COR-L47 (cell line): ENCODE measurements at regions not wholly inside any gene's neighbourhood (a gene's known extent, or its start where the extent isn't known, plus 50 kb on each side); places are given as distances from the start of the nearest gene placed in this dataset.
"Not testable (repeated sequence)": the region's sequence is repeated elsewhere in the genome, so short reads cannot be mapped to it uniquely, and the experiment has no call there.

Source experiments
- DNase-seq: peaks from one replicate; lab custom pipeline; 2025; lab: John Stamatoyannopoulos, UW

DNA sequence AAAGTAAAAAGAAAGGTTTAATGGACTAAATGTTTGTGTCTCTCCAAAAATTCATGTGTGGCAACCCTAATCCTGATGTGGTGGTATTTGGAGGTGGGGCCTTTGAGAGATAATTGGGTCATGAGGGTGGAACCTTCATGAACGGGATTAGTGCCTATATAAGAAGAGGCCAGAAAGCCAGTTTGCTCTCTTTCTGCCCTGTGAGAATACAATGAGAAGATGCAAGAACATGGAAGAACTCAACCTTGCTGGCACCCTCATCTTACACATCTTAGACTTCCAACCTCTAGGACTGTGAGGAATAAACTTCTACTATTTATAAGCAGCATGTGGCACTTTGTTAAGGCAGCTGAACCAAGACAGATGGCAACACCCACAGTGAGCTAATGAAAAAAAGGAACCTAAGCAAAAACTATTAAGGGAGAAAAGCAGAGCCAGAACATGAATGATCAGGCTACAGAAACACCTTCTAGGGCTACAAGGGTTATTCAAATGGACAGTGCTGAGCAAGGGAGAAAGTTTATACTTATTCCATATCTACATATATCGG, 159.5 kb downstream of the PLK2 start:
- DNase-seq, result no peak

GRCh38 chr5:58299256-58299655, 160.6 kb downstream of the PLK2 start:
- DNase-seq, result no peak

DNA sequence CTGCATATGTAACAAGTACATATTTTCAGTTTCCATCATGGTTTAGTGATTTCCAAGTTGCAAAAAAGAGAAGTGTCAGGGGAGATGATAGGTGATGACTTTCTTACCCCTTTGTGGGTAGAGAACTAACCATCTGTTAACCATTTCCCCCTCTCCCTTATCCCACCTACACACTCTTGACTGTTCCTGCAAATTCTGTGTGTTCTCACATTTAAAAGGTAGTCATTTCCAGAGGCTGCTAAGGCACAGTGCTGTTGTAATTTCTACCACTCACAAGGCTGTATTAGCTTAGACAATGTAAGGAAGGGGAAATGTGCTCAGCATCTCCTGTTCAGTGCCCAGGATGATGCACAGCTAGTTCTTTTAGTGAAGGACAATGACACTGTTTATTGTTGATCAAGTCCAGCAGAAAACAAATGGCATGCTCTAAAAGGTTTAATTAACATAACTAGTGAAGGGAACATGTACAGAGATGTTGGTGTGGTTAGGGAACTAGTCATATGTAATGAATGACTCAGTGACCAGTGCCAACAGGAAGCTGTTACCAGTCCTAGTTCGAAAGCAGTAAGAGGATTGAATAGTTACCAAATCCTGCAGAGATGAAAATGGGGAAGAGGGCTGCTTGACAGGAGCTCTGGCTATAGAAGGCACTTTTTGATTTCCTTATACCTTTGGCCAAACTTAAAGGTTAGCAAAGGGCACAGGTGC, 165.1 kb downstream of the PLK2 start:
- no peak for DNase-seq

- not testable (repeated sequence) for DNase-seq
Observed at GRCh38 chr5:58288275-58288674, 171.6 kb downstream of the PLK2 start.

DNA sequence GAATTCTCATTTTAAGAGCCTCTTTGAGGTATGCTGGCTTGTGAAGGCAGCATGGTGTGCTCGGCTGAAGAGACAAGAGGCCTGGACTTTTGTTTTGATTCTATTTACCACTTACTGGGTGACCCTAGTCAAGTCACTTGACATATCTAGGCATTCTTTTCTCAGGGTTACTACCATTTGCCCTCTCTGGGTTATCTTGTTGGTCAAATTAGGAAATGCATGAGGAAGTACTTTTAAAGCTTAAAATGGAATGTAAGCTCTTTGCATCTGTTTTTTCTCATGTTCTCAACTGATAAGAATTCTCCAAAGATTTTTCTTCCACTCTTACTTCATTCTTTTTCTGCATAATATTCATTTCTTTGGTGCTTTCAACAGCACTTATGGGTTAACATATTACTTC, 173.1 kb downstream of the PLK2 start:
- DNase-seq, result no peak

DNA sequence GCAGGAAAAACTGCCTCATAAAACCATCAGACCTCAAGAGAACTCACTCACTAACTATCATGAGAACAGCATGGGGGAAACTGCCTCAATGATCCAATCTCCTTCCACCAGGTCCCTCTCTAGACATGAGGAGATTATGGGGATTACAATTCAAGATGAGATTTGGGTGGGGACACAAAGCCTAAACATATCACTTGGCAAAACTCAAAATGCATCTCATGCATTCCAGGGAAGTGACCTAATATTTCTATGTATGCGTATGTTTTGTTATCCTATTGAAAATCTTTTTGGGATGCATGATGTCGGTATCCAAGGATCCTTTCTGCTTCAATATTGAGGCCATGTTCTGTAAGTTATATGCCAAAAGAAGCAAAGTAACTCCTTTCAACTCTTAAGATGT, 174.0 kb downstream of the PLK2 start:
- DNase-seq, result no peak

DNA sequence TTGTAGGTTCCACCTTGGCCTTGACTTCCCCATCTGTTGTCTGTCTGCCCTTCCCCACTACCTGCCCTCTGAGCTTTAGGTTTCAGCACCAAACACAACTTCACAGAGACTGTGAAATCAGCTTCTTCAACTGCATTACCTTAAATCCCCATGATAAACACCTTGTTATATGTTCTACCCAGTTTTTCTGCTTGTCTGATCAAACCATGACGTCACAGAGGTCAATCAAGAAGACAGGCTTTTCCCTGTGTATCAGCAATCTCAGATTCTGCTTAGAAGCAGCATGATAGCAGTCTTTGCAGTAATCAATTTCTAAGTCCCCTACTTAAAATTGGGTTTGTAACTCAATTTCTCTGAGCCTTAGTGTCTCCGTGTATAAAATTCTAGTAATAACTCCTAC, 175.0 kb downstream of the PLK2 start:
- no peak for DNase-seq

- DNase-seq, result no peak
Observed at GRCh38 chr5:58281189-58281588, 178.7 kb downstream of the PLK2 start.

DNA sequence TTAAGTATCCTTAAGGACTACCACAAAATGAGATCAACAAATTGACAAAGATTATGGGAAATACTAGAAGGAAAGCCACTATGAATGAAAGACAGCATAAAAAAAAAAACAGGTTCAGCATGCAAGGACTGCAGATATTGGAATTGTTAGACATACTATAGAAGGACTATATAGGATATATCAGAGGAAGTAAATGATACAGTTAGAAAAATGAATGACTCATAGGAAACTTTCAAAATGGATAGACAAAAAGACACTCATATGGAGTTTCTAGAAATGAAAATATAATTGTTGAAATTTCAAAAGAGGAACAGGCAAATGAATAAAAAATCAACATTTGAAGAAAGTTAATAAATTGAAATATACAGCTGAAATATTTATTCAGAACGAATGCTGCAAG, 180.6 kb downstream of the PLK2 start:
- no peak for DNase-seq

DNA sequence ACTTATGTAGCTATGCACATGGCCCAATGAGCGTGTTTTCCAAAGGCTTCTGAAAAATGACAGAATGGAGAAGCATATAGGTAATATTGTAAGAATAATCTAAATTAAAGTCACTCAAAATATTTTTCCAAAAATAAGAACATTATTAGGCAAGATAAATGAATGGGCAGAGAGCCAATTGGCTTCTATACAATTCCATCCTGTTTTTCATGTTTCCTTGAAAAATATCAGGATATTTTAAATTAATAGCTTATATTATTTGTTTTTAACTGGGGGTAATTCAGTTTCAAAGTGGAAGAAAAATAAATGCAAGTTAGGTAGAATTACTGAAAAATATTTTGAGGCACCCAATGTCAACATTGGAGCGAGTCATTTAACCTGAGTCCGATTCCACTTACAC, 183.5 kb downstream of the PLK2 start:
- no peak for DNase-seq

GRCh38 chr5:58275516-58275915, 184.4 kb downstream of the PLK2 start:
- no peak for DNase-seq

- no peak for DNase-seq
Observed at GRCh38 chr5:58274191-58274590, 185.7 kb downstream of the PLK2 start.

DNA sequence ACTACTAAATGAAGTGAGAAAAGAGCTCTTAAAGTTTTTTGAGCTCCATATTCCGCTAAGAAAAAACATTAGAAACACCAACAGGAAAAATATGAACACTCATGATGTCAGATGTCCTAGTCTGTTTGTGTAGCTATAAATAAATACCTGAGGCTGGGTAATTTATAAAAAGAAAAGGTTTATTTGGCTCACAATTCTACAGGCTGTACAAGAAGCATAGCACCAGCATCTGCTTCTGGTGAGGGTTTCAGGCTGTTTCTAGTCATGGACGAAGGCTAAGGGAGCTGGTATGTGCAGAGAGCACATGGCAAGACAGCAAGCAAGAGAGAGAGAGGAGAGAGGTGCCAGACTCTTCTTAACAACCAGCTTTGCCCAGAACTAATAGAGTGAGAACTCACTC, 186.2 kb downstream of the PLK2 start:
- DNase-seq, result no peak

GRCh38 chr5:58268268-58268667, 191.6 kb downstream of the PLK2 start:
- DNase-seq, result no peak

DNA sequence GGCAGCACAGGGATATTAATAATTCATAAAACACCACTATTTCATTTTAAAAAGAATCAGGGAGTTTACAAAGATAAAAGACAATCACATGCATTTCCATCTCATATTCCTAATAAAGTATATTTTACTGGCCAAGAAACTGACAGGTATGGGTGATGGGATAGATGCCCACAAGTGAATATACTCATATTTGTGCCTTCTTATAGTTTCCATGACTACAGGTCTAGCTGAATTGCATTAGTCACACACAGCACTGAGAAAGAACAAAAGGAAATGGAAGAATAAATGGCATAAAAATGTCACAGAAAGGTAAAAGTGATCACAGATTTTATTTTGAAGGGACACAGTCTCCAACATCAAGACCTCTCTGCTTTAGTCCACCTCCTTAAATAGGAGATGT, 193.5 kb downstream of the PLK2 start:
- DNase-seq, result no peak

DNA sequence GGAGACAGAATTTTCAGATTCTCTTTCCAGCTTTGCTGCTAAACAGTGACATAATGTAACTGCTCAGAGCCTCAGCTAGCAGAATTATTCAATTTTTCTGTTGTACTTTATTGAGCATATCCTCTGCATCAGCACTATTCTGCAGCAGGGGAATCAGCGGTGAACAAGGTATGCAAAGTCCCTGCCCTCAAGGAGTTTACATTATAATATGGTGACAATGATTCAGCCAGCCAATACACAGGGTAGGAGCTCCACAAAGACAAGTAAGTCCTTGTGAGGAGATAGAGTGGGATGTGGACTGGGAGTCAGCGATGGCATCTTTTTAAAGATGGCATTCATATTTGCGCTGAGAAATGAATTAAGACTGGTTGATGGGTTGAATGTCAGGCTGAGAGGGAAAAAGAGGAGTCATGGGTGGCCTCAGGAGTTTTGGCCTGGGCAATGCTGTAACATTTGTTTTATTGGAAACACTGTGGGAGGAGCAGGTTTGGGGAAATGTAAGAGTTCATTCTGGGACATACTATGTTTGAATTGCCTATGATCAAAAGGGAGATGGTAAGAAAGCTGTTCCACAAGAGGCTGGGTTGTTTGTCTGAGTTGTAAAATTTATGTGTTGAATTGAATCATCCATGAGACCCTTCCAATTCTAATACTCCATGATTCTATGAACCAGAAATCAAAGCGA, 194.5 kb downstream of the PLK2 start:
- DNase-seq, result no peak

GRCh38 chr5:58264276-58264675, 195.6 kb downstream of the PLK2 start:
- DNase-seq, result no peak

GRCh38 chr5:58263296-58263695, 196.6 kb downstream of the PLK2 start:
- DNase-seq, result no peak

- no peak for DNase-seq
Observed at GRCh38 chr5:58262226-58262625, 197.7 kb downstream of the PLK2 start.

DNA sequence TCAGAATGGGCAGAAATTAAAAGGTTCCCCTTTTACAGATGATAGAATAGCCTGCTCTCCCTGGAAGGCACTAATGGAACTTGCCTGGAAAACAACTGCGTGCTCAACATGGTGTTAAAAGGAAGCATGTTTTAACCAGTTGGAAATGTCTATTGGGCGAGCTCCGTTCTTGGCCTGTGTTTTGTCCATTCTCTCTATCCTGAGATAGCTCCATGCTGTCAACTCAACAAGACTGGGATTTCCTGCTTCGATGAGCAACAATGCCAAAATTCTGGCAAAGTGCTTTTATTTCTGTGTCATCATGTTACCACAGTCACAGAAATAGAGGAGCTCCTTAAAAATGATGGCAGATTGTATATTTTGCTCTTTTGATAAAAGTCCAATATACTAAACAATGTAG, 198.3 kb downstream of the PLK2 start:
- no peak for DNase-seq

- DNase-seq, result no peak
Observed at GRCh38 chr5:58260243-58260642, 199.6 kb downstream of the PLK2 start.

DNA sequence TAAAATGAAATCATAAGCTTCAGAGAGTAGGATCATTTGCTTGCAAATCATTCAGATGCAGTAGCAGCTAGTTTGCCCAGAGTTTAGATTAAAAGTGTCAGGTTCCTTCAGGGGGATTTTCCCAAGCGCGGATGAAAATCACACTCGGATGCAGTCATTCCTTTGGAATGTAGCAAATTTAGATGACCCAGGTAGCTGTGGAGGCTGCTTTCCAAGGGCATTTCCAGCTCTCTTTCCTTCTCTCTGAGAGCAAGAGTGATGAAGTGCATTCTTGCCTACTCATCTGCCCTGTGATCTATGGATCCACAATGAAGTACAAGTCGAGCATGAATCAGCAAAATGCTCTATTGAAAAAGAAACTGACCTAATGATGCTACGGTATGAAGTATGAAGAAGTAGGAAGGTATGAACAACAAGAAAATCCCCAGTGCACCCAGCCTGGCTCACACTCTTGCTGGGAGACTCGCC, 200.2 kb downstream of the PLK2 start:
- DNase-seq, result no peak

- no peak for DNase-seq
Observed at GRCh38 chr5:58258984-58259684, 200.8 kb downstream of the PLK2 start.
